Neural cell (in vitro differentiated cells): ENCODE measurements at regions not wholly inside any gene's neighbourhood (a gene's known extent, or its start where the extent isn't known, plus 50 kb on each side); places are given as distances from the start of the nearest gene placed in this dataset.

Source experiments
- H2AFZ ChIP-seq: fragments of 200-600, 300-800 bp; sonication (generic), shearing (Covaris generic); 2 replicates; pipeline ENCODE4 v1.6.0; 2014; ENCODE audit warnings: low read depth, mild to moderate bottlenecking, antibody characterized with exemption, low read length, moderate library complexity
- H3F3A ChIP-seq: fragments of 200-600 bp; shearing (Covaris generic); 2 replicates; pipeline ENCODE4 v1.6.1; 2016; ENCODE audit warnings: mild to moderate bottlenecking, moderate library complexity, mixed read lengths, antibody characterized with exemption, low read length; ENCODE audit not compliant: insufficient read depth, poor library complexity, severe bottlenecking
- H3K27ac ChIP-seq: fragments of 200-600, 300-800 bp; sonication (generic), shearing (Covaris generic); 2 replicates; pipeline ENCODE4 v1.5.1; 2014; ENCODE audit warnings: mild to moderate bottlenecking, low read length, moderate library complexity
- H3K27me3 ChIP-seq: fragments of 300-800, 200-600 bp; sonication (generic), shearing (Covaris generic); 2 replicates; pipeline ENCODE4 v1.6.0; 2014; ENCODE audit warnings: mild to moderate bottlenecking, low read depth, low read length, moderate library complexity; ENCODE audit not compliant: insufficient read depth
- H3K36me3 ChIP-seq: fragments of 300-800, 200-600 bp; sonication (generic), shearing (Covaris generic); 2 replicates; pipeline ENCODE4 v1.5.1; 2014; ENCODE audit warnings: mild to moderate bottlenecking, antibody characterized with exemption, low read length, moderate library complexity; ENCODE audit not compliant: insufficient read depth
- H3K4me2 ChIP-seq: fragments of 300-800, 200-600 bp; sonication (generic), shearing (Covaris generic); 2 replicates; pipeline ENCODE4 v1.6.0; 2014; ENCODE audit warnings: mild to moderate bottlenecking, low read length
- H3K4me3 ChIP-seq: fragments of 300-800, 200-600 bp; sonication (generic), shearing (Covaris generic); 2 replicates; pipeline ENCODE4 v1.5.1; 2014; ENCODE audit warnings: mild to moderate bottlenecking, low read length, moderate library complexity
- H3K79me2 ChIP-seq: fragments of 200-600 bp; shearing (Covaris generic); replicated peaks from 2 replicates; pipeline ENCODE4 v1.6.0; 2014; ENCODE audit warnings: mild to moderate bottlenecking, low read length, moderate library complexity; ENCODE audit not compliant: insufficient read depth
- H3K9ac ChIP-seq: fragments of 300-800, 200-600 bp; sonication (generic), shearing (Covaris generic); 2 replicates; pipeline ENCODE4 v1.6.1; 2016; ENCODE audit warnings: mild to moderate bottlenecking, low read length, mixed read lengths
- H3K9me2 ChIP-seq: fragments of 200-600 bp; shearing (Covaris generic); 2 replicates; pipeline ENCODE4 v1.6.1; 2016; ENCODE audit warnings: mild to moderate bottlenecking, low read length, mixed read lengths; ENCODE audit not compliant: insufficient read depth
- H3K9me3 ChIP-seq: fragments of 200-600, 300-800 bp; sonication (generic), shearing (Covaris generic); 2 replicates; pipeline ENCODE4 v1.6.1; 2016; ENCODE audit warnings: mild to moderate bottlenecking, mixed run types, low read length, moderate library complexity, mixed read lengths
- H4K20me1 ChIP-seq: fragments of 200-600 bp; shearing (Covaris generic); 2 replicates; pipeline ENCODE4 v1.6.1; 2016; ENCODE audit warnings: mild to moderate bottlenecking, mixed run types; ENCODE audit not compliant: insufficient read depth
- CTCF ChIP-seq: fragments of 450-650 bp; IDR thresholded peaks from 2 replicates; pipeline ENCODE4 v1.5.1; 2014; ENCODE audit warnings: antibody characterized with exemption, mild to moderate bottlenecking, moderate library complexity; ENCODE audit not compliant: poor library complexity, severe bottlenecking
- EP300 ChIP-seq: fragments of 450-650 bp; conservative IDR thresholded peaks from 2 replicates; pipeline ENCODE4 v1.6.1; 2014; ENCODE audit warnings: antibody characterized with exemption, mild to moderate bottlenecking, moderate library complexity; ENCODE audit not compliant: poor library complexity, severe bottlenecking
- EZH2 ChIP-seq: fragments of 200-600, 300-800 bp; shearing (Covaris generic), sonication (generic); IDR thresholded peaks from 2 replicates; pipeline ENCODE4 v1.6.1; 2014; ENCODE audit warnings: antibody characterized with exemption, low read length, borderline replicate concordance, mild to moderate bottlenecking; ENCODE audit not compliant: insufficient read depth, poor library complexity, severe bottlenecking
- MXI1 ChIP-seq: fragments of 450-650 bp; conservative IDR thresholded peaks from 2 replicates; pipeline ENCODE4 v1.6.1; 2014; ENCODE audit warnings: antibody characterized with exemption, mild to moderate bottlenecking; ENCODE audit not compliant: poor library complexity, severe bottlenecking
- POLR2AphosphoS5 ChIP-seq: IDR thresholded peaks from 2 replicates; pipeline ENCODE4 v1.6.1; 2012
- RAD21 ChIP-seq: fragments of 450-650 bp; conservative IDR thresholded peaks from 2 replicates; pipeline ENCODE4 v1.6.1; 2014; ENCODE audit warnings: antibody characterized with exemption, mild to moderate bottlenecking, moderate library complexity
- REST ChIP-seq: IDR thresholded peaks from 2 replicates; pipeline ENCODE4 v1.6.1; 2012; ENCODE audit warnings: borderline replicate concordance
- SMC3 ChIP-seq: fragments of 450-650 bp; conservative IDR thresholded peaks from 2 replicates; pipeline ENCODE4 v1.6.1; 2014; ENCODE audit warnings: antibody characterized with exemption, mild to moderate bottlenecking, moderate library complexity; ENCODE audit not compliant: poor library complexity
- TAF1 ChIP-seq: IDR thresholded peaks from 2 replicates; pipeline ENCODE4 v1.6.1; 2012; ENCODE audit warnings: low read depth

GRCh38 chr10:8533462-8533861 is 479.0 kb downstream of the GATA3 start:
- Histone ChIP-seq H3K27ac (no peak overlapping the region), H3K79me2 (no peaks in the 10 kb centered on the region), H4K20me1 (no peaks in the 10 kb centered on the region), H3K27me3 (no peaks in the 10 kb centered on the region), H3K9me3 (no peaks in the 10 kb centered on the region), H3K4me2 (no peak overlapping the region), H3K4me3 (no peak overlapping the region), H3K9ac (no peak overlapping the region), H2AFZ (no peak overlapping the region), H3F3A (no peaks in the 10 kb centered on the region), H3K36me3 (no peaks in the 10 kb centered on the region), H3K9me2 (no peaks in the 10 kb centered on the region)
- no peak for TF ChIP-seq POLR2AphosphoS5
- TF ChIP-seq REST = no peak
- no peak for TF ChIP-seq RAD21
- no peak for TF ChIP-seq CTCF
- no peak for TF ChIP-seq MXI1
- no peak for TF ChIP-seq EP300
- no peak for TF ChIP-seq TAF1
- TF ChIP-seq SMC3 = no peak
- TF ChIP-seq EZH2 = no peak

GRCh38 chr10:8534096-8534495 is 479.6 kb downstream of the GATA3 start:
- Histone ChIP-seq H2AFZ (no peak overlapping the region), H3K36me3 (no peaks in the 10 kb centered on the region), H3K9ac (no peak overlapping the region), H3K79me2 (no peaks in the 10 kb centered on the region), H3K4me3 (no peak overlapping the region), H3K4me2 (no peak overlapping the region), H3K9me3 (no peaks in the 10 kb centered on the region), H4K20me1 (no peaks in the 10 kb centered on the region), H3K9me2 (no peaks in the 10 kb centered on the region), H3F3A (no peaks in the 10 kb centered on the region), H3K27ac (no peak overlapping the region), H3K27me3 (no peaks in the 10 kb centered on the region)
- TF ChIP-seq TAF1 = no peak
- no peak for TF ChIP-seq POLR2AphosphoS5
- no peak for TF ChIP-seq EP300
- TF ChIP-seq SMC3 = no peak
- no peak for TF ChIP-seq CTCF
